Epithelial cell of esophagus (primary cell): ENCODE measurements at regions not wholly inside any gene's neighbourhood (a gene's known extent, or its start where the extent isn't known, plus 50 kb on each side); places are given as distances from the start of the nearest gene placed in this dataset.

Source experiments
- DNase-seq: peaks from one replicate; pipeline ENCODE4 v3.0.0; 2010; ENCODE audit warnings: low read depth
- H3K4me3 ChIP-seq: 2 replicates; pipeline ENCODE4 v1.5.1; 2011; ENCODE audit warnings: mild to moderate bottlenecking, low read length, control low read depth
- TF ChIP-seq, protein P1 (sequence below): IDR thresholded peaks from 2 replicates; pipeline ENCODE4 v1.5.1; 2011; ENCODE audit warnings: low read depth, mild to moderate bottlenecking, low read length, control low read depth, inconsistent platforms; ENCODE audit not compliant: insufficient read depth; ENCODE audit errors: missing control alignments

DNA sequence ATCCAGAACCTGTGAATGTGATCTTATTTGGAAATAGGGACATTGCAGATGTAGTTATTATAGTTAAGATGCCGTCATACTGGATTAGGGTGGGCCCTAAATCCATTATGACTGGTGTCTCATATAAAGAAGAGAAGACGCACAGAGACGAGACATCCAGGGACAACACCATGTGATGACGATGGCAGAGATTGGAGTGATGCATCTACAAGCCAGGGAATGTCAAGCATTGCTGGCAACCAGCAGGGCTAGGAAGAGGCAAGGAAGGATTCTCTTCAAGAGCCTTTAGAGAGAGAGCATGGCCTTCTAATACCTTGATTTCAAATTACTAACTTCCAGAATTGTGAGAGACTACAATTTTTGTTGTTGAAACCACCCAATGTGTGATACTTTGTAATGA lies 345.8 kb downstream of the PTEN start:
- TF ChIP-seq, protein P1, sequence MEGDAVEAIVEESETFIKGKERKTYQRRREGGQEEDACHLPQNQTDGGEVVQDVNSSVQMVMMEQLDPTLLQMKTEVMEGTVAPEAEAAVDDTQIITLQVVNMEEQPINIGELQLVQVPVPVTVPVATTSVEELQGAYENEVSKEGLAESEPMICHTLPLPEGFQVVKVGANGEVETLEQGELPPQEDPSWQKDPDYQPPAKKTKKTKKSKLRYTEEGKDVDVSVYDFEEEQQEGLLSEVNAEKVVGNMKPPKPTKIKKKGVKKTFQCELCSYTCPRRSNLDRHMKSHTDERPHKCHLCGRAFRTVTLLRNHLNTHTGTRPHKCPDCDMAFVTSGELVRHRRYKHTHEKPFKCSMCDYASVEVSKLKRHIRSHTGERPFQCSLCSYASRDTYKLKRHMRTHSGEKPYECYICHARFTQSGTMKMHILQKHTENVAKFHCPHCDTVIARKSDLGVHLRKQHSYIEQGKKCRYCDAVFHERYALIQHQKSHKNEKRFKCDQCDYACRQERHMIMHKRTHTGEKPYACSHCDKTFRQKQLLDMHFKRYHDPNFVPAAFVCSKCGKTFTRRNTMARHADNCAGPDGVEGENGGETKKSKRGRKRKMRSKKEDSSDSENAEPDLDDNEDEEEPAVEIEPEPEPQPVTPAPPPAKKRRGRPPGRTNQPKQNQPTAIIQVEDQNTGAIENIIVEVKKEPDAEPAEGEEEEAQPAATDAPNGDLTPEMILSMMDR = no peak
- H3K4me3 ChIP-seq = no peak overlapping the region
- DNase-seq = no peak

DNA sequence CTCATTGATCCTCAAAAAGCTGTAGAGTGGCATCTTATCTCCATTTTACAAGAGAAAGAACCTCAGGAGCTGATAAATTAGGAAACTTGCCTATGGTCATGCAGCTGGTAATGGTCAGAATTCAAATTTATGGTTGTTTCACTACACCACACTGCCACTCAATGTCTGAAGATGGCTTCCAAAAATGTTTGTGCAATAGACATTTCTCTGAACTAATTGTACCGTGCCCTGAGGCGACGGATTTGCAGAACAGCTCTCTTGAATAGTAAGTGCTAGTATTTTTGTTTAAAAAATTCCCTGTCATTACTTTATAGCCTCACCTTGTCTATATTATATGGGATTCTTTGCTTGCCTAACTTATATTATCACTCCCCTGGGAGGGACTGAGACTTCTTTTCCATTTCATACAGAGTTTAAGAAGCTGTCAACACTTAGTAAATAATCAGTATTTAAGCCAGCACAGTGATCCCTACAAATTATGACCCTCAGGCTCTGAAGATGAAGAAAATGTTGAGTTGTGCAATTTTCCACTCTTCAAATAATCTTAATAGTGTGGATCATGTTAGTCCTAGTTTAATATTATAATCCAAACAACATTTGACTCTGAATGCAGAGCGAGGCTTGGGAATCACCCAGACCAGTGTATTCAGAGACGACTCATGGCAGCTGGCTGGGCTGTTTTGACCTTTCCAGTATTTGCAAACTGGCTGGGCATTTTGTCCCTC lies 346.6 kb downstream of the PTEN start:
- TF ChIP-seq, protein P1 = no peak
- H3K4me3 ChIP-seq = no peak overlapping the region
- peak; percentile 29 for DNase-seq

DNA sequence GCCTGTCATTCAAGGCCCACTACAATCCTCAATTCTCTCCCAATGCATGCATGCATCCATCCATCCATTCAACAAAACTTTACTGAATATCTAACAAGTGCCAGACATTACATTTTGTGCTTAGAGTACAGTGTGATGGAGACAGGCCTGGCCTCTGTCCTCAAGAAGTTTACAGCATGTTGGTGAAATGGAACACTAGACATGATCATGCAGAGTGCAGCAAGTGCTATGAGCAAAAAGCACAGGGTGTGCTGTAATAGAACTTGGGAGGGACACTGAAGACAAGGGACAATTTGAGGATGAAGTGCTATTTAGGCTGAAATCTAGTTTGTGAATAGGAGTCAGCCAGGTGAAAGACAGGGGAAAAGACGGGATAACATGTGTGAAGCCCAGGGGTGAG lies 347.8 kb downstream of the PTEN start:
- TF ChIP-seq, protein P1 = no peak
- no peak overlapping the region for H3K4me3 ChIP-seq
- no peak for DNase-seq

DNA sequence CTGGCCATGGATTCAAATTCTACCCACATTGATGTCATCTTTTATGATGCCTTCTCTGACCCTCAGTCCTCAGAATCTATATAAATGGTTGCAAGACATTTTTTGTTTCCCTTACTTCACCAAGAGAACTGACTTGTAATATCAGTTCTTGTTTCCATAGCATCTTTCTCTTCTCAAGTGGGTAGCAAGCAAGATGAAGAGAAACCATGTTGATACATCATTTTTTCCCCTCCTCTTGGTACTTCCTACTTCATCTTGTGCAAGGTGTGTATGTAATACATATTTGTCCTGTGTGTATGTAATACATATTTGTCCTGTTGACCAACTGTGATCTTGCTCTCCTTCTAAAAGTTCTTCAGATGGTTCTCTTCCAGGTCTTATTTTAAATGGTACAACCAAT lies 348.6 kb downstream of the PTEN start:
- no peak overlapping the region for H3K4me3 ChIP-seq
- TF ChIP-seq, protein P1 = no peak
- no peak for DNase-seq

DNA sequence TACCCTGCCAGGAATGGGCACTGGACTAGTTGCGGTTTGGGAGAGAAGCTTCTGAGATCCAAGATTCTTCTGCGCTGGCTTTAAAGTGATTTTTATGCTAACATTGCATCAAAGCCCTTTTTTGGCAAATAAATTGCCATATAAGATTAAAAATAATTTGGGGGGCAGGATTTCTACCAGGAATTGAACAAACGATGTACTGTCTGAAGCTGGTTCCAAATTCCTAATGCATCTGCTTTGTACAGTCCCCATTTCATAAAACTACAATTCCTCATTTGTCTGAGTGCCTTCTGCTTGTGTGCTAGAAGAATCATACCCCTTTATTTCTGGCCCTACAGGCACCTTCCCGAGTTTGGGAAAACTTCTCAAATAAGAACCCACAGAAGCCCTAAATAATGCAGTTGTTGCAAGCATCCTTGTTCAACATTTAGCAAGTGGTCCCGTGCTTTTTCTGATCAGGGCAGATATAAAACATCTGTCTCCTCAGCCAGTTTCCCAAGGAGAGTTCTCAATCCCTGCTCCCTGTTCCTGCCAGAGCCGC lies 349.7 kb downstream of the PTEN start:
- no peak overlapping the region for H3K4me3 ChIP-seq
- DNase-seq = no peak
- TF ChIP-seq, protein P1 = no peak

DNA sequence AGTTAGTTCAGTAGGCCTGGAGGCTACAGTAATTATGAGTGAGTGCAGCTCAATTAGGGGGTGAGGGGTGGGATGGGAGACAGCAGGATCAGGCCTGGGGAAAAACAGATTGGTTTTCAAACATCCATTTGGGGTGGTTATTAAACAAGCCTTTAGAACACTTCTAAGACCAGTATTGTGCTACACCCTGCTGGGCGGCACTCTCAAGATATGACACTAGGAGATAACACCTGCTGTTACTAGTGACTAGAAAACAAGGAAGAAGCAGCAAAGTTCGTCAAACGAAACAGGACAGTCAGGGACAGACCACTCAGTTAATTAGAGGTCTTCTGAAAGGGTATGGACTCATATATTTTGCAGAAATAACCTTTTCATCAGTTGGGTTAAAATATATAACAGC lies 353.6 kb downstream of the PTEN start:
- H3K4me3 ChIP-seq = no peak overlapping the region
- DNase-seq = no peak
- TF ChIP-seq, protein P1 = no peak

DNA sequence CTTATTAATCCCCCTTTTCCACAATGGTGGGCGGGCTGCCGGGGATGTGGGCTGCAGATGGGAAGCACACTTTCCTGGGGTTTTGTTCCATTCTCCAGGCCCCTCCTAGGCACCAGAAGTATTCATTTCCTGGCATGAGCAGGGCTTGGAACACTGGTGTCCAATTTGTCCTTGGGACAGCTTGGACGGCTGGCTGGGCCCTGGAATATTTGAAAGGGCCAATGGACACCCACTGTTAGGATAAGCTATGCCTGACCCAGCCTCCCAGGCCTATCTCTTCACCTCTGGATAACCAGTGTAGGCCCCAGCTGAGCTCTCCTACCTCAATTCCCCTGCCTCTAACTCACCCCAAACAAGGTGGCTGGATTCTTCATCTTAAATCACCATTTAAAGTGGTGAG lies 354.9 kb downstream of the PTEN start:
- DNase-seq = no peak
- TF ChIP-seq, protein P1 = no peak

More for the DNA sequence above, 354.9 kb downstream of the PTEN start:
- no peak overlapping the region for H3K4me3 ChIP-seq
